Prostate gland (tissue), 2 donors: ENCODE measurements at regions not wholly inside any gene's neighbourhood (a gene's known extent, or its start where the extent isn't known, plus 50 kb on each side); places are given as distances from the start of the nearest gene placed in this dataset.

ENCODE experiments used
- DNase-seq: peaks from one replicate; pipeline ENCODE4 v3.0.0-alpha.2; 2019; ENCODE audit warnings: low spot score
- H3K27ac ChIP-seq, 2 donors: fragments of 200-600 bp; sonication (generic); 2 replicates each; pipeline ENCODE4 v1.5.1; 2017 to 2019
- H3K27me3 ChIP-seq: fragments of 200-600 bp; sonication (generic); replicated peaks from 2 replicates; pipeline ENCODE4 v1.5.1; 2019; ENCODE audit not compliant: insufficient read depth
- H3K36me3 ChIP-seq, 2 donors: fragments of 200-600 bp; sonication (generic); 1 replicate in 1 of 2; 2 replicates in 1 of 2; pipeline versions ENCODE4 v1.5.1 to v1.8.1; 2017 to 2019
- H3K4me1 ChIP-seq: fragments of 200-600 bp; sonication (generic); replicated peaks from 2 replicates; pipeline ENCODE4 v1.5.1; 2019
- H3K4me3 ChIP-seq, 2 donors: fragments of 200-600 bp; sonication (generic); 2 replicates each; pipeline ENCODE4 v1.5.1; 2017 to 2019
- H3K9me3 ChIP-seq: fragments of 200-600 bp; sonication (generic); 2 replicates; pipeline ENCODE4 v1.5.1; 2017
- POLR2A ChIP-seq: fragments of 450-650 bp; IDR thresholded peaks from one replicate; pipeline ENCODE4 v1.6.1; 2016; ENCODE audit warnings: antibody characterized with exemption, mild to moderate bottlenecking
- POLR2AphosphoS5 ChIP-seq: sonication (generic); formaldehyde crosslinking; IDR thresholded peaks from one replicate; pipeline ENCODE4 v1.6.1; 2017; ENCODE audit warnings: antibody characterized with exemption
- WGBS: methylation state at CpG from one replicate; pipeline ENCODE4 v1.1.5; 2018; 5-methylcytosine and 5-hydroxymethylcytosine counted together
- intact Hi-C: fragments of 100-400 bp; cut with DNase I; formaldehyde crosslinking; loops from one replicate; pipeline ENCODE4 v1.14.2; 2022
- TF ChIP-seq, protein P1 (sequence below), 4 experiments: fragments of 200-600 bp in 2 of 4; fragments of 450-650 bp in 2 of 4; sonication (generic) in 2 of 4; IDR thresholded peaks; 1 replicate in 3 of 4; 2 replicates in 1 of 4; pipeline ENCODE4 v1.5.1; 2016 to 2019; ENCODE audit warnings: antibody characterized with exemption in 4 of 4, mild to moderate bottlenecking in 2 of 4, moderate library complexity in 2 of 4

DNA sequence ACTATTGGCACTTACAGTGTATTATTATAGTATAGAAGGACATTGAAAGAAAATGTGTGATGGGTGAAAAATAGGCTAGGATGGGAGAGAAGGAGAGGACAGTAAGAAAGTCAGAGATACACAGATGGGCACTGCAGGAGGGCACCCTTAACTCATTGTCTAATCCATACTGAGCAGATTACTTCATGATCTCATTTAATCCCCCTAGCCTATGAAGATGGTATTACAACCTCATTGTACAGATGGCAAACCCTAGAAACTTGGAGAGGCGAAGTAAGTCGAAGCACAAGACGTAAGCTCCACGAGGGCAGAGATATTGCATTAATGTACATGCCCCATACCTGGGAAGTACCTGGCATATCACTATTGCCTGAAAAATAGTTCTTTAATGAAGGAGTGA, 346.9 kb upstream of the DAB1 start:
- WGBS, result 80% methylated on average over 4 of the region's 4 CpGs
- DNase-seq, result no peak
- H3K9me3 ChIP-seq, result no peaks in the 10 kb centered on the region
- no peak for TF ChIP-seq POLR2A
- TF ChIP-seq, protein P1, sequence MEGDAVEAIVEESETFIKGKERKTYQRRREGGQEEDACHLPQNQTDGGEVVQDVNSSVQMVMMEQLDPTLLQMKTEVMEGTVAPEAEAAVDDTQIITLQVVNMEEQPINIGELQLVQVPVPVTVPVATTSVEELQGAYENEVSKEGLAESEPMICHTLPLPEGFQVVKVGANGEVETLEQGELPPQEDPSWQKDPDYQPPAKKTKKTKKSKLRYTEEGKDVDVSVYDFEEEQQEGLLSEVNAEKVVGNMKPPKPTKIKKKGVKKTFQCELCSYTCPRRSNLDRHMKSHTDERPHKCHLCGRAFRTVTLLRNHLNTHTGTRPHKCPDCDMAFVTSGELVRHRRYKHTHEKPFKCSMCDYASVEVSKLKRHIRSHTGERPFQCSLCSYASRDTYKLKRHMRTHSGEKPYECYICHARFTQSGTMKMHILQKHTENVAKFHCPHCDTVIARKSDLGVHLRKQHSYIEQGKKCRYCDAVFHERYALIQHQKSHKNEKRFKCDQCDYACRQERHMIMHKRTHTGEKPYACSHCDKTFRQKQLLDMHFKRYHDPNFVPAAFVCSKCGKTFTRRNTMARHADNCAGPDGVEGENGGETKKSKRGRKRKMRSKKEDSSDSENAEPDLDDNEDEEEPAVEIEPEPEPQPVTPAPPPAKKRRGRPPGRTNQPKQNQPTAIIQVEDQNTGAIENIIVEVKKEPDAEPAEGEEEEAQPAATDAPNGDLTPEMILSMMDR (IDR thresholded peaks at IDR 0.05), result no peak
- no peak for TF ChIP-seq POLR2AphosphoS5
- no peaks in the 10 kb centered on the region for H3K4me1 ChIP-seq
- no peak overlapping the region for H3K27ac ChIP-seq
- intact Hi-C loops, result no loop called here
- no peaks in the 10 kb centered on the region for H3K36me3 ChIP-seq
- no peak overlapping the region for H3K4me3 ChIP-seq
- H3K27me3 ChIP-seq, result no peaks in the 10 kb centered on the region

DNA sequence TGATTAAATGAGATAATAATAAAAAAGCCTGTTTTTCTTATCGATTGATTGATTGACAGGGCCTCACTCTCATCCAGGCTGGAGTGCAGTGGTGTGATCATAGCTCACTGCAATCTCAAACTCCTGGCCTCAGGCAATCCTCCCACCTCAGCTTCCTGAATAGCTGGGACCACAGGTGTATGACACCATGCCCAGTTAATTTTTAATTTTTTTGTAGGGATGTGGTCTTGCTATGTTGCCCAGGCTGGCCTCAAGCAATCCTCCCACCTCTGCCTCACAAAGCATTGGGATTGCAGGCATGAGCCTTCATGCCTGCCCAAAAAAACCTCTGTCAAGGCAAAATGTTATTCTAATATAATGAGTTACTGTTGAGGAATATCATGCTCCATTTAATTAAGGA, 346.4 kb upstream of the DAB1 start:
- Histone ChIP-seq H3K27me3 (no peaks in the 10 kb centered on the region), H3K36me3 (no peaks in the 10 kb centered on the region), H3K9me3 (no peaks in the 10 kb centered on the region), H3K4me3 (no peak overlapping the region), H3K27ac (no peak overlapping the region), H3K4me1 (no peaks in the 10 kb centered on the region)
- 94% methylated on average over 1 of the region's 1 CpG for WGBS
- intact Hi-C loops, result no loop called here
- no peak for DNase-seq
- TF ChIP-seq POLR2A, result no peak
- no peak for TF ChIP-seq POLR2AphosphoS5
- TF ChIP-seq, protein P1 (IDR thresholded peaks at IDR 0.05), result no peak

DNA sequence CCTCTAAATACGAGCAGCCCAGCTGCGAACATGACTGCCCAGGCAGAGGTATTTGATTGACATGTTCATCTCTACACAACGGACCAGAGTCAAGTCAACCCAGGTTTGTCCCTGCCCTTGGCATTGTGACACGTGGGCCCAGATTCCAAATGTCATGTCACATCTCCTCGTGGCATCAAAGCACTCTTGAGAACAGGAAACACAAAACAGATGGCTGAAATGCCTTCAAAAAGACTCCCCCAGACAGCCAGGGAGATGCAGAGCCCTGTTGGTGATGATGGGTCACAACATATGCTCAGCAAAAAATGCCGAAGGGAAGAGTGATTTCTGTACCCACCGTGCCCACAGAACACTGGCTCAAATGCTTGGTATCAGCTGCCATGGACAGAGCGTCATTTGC, 337.8 kb upstream of the DAB1 start:
- no peak for DNase-seq
- WGBS, result 53% methylated on average over 8 of the region's 8 CpGs
- Histone ChIP-seq H3K4me1 (no peaks in the 10 kb centered on the region), H3K9me3 (no peaks in the 10 kb centered on the region), H3K4me3 (no peak overlapping the region), H3K27ac (no peak overlapping the region), H3K27me3 (no peaks in the 10 kb centered on the region), H3K36me3 (no peaks in the 10 kb centered on the region)
- intact Hi-C loops, result no loop called here
- TF ChIP-seq, protein P1 (IDR thresholded peaks at IDR 0.05), result no peak
- no peak for TF ChIP-seq POLR2AphosphoS5
- no peak for TF ChIP-seq POLR2A

DNA sequence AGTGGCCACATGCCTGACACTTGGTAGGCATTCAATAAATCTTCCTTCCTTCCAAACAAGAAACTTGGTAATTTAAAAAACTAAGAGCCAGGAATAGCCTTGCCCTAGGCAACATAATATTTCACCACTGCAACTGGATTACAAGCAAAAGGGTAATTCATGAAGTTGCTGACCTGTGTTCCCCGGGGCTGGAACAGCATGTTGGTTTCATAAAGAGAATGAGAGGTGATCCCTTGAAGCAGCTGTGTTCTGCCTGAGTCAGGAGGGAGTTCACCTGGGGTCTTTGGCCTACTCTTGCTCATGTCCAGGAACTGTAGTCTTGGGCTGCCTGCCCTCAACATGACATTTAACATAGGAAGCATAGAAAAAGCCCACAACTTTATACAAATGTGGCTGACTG, 329.0 kb upstream of the DAB1 start:
- no peaks in the 10 kb centered on the region for H3K27me3 ChIP-seq
- TF ChIP-seq, protein P1 (IDR thresholded peaks at IDR 0.05), result no peak
- TF ChIP-seq POLR2AphosphoS5 (no peak), POLR2A (no peak)
- no peaks in the 10 kb centered on the region for H3K36me3 ChIP-seq
- H3K4me3 ChIP-seq, result no peak overlapping the region
- intact Hi-C loops, result no loop called here
- no peaks in the 10 kb centered on the region for H3K4me1 ChIP-seq
- no peak overlapping the region for H3K27ac ChIP-seq
- DNase-seq, result no peak
- no peaks in the 10 kb centered on the region for H3K9me3 ChIP-seq
- WGBS, result 53% methylated on average over 1 of the region's 1 CpG

DNA sequence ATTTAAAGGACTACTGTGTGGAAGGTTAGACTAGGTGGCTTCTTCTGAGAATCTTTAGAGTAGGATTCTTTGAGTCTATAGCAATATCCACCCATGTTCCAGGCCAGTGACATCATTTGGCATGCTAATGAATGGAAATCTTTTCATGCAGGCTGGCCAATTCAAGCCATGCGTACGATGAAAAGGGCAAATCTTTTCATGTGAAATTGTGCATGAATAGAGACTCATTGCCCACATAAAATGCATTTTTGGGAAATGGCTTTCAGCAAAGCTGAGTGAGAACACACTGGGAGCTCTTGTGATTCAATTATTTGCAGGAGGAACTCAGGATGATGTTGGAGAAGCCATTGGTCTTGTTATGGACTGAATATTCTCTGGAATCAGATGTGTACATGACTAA, 324.9 kb upstream of the DAB1 start:
- Histone ChIP-seq H3K27ac (no peak overlapping the region), H3K36me3 (no peaks in the 10 kb centered on the region), H3K4me1 (no peaks in the 10 kb centered on the region), H3K9me3 (no peaks in the 10 kb centered on the region), H3K4me3 (no peak overlapping the region), H3K27me3 (no peaks in the 10 kb centered on the region)
- 78% methylated on average over 2 of the region's 2 CpGs for WGBS
- TF ChIP-seq POLR2A (no peak), POLR2AphosphoS5 (no peak)
- TF ChIP-seq, protein P1 (IDR thresholded peaks at IDR 0.05), result no peak
- intact Hi-C loops, result no loop called here
- DNase-seq, result no peak
